NCI-H345 treated with DMSO at 0.1 percent for 48 hours (cell line): ENCODE measurements at regions not wholly inside any gene's neighbourhood (a gene's known extent, or its start where the extent isn't known, plus 50 kb on each side); places are given as distances from the start of the nearest gene placed in this dataset.

ENCODE experiments used
- DNase-seq: peaks from one replicate; lab custom pipeline; 2025; ENCODE audit not compliant: unreplicated experiment; lab: John Stamatoyannopoulos, UW

DNA sequence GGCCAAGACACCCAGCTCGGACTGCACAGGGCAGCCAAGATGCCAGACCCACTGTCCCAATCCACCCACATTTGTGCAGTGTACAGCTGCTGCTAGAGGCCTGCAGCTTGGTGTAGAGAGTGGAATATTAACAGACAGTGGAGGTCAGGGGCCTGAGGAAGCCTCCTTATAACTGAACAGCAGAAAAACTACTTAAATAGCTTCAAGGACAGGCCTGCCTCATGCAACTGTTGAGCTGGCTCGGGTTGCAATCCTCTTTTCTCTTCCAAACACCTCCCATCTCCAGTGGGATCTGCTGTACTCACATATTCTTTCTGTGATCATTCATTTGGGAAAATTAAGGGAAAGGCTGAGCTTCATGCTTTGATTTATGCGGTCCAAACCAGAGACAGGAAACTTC lies 1043.2 kb upstream of the TMEM132C start:
- DNase-seq = no peak

DNA sequence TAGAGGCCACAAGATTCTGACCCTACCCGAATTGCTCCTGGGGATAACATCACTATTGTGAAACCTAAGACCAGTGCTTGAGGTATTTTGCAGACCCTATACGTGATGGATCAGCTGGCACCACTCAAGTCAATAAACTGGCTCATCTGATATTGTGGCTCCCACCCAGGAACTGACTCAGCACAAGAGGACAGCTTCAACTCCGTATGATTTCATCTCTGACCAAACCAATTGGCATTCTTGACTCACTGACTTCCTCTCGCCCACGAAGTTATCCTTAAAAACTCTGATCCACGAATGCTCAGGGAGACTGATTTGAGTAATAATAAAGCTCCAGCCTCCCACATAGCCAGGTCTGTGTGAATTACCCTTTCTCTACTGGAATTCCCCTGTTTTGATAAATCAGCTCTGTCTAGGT lies 1036.1 kb upstream of the TMEM132C start:
- no peak for DNase-seq

DNA sequence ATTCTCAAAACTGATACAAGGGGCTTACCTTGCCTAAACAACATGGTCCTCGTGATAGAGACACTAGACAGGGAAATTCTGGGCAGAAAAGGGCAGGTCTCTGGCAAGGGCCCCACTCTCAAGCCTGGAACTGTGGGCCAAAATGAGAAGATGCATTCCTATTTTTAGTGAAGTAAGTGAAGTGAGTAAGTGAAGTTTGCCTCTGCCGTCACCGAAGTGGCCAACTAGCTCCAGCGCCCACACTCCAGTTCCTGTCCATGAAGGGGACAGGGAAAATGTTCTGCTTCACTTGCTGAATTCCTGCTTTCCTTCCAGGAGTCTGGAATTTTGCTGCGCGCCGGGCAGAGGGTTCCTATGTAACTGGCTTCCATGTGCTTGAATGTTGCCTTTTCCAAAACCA lies 1035.6 kb upstream of the TMEM132C start:
- DNase-seq = no peak

- no peak for DNase-seq
Observed at GRCh38 chr12:127233016-127233415, 1034.0 kb upstream of the TMEM132C start.

GRCh38 chr12:127235761-127236160 lies 1031.2 kb upstream of the TMEM132C start:
- DNase-seq = no peak

GRCh38 chr12:127236491-127236890 lies 1030.5 kb upstream of the TMEM132C start:
- no peak for DNase-seq

DNA sequence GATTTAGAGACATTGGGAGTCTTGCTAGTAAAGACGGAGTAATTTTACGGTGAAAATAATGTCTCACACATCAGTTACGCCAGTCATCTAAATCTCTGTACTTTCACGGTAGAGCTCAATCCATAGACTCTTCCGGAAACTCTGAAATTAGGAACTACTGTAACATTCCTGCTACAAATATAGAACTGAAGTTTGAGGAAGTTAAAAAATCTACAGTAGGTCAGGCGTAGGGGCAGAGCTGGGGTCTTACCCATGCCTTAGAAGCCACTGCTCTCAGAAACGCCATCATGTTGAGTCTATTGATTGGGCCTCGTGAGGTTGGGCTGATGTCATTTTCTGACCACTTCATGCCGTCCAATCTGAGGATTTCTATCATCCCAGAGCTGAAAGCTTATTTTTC lies 1029.8 kb upstream of the TMEM132C start:
- no peak for DNase-seq

GRCh38 chr12:127238107-127238506 lies 1028.9 kb upstream of the TMEM132C start:
- DNase-seq = no peak

- no peak for DNase-seq
Observed at GRCh38 chr12:127239781-127240180, 1027.2 kb upstream of the TMEM132C start.

GRCh38 chr12:127240249-127240929 lies 1026.6 kb upstream of the TMEM132C start:
- no peak for DNase-seq

DNA sequence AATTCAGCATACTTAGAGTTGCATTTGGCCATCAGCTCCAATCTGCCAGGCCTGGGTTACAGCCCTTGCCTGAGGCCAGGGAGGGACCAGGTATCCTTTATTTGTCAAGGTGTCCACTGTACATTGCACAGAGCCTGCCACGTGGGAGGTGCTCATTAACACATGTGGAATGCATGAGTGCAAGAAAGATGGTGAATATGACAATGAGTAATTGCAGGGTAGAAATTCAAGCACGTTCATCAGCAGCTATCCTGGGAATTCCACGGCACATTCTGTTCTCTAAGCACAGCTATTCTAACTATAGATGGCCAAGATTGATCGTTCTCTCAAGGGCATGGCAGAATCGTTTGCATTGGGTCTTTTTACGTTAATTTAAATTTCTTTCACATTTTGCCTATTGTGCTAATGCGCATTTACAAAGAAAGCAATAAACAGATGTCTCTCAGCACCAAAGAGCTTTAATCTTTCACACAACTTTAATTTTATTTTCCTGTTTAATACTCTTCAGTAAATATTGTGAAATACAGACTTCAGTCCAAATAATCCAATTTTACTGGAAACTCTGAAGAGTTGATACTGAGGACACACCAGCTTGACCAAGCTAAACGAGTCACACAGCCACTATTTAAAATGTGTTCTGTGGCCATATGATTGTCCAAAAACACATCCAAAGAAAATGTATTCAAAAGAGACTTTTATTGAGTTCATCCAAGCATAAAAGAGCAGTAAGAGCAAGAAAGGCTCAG lies 1025.7 kb upstream of the TMEM132C start:
- no peak for DNase-seq

DNA sequence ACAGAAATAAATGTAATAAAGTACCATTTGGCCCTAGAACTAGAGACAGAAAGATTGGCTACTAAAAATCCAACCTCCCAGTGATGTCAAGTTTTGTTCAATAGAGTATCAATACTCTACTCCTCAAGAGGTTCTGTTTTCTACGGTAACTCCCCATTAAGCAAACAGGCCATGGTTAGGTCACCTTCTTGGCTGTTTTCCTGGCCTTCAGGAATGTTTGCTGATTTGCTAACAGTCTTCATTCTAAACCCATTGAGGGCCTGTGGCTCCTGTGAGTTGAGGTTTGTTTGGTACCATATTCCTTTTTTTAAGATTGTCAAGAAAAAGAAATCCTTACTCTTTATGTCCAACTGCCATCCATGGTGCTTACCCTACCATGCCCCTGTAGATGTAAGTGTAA lies 1022.0 kb upstream of the TMEM132C start:
- no peak for DNase-seq

GRCh38 chr12:127245437-127245836 lies 1021.5 kb upstream of the TMEM132C start:
- no peak for DNase-seq

- no peak for DNase-seq
Observed at GRCh38 chr12:127247937-127248336, 1019.0 kb upstream of the TMEM132C start.

DNA sequence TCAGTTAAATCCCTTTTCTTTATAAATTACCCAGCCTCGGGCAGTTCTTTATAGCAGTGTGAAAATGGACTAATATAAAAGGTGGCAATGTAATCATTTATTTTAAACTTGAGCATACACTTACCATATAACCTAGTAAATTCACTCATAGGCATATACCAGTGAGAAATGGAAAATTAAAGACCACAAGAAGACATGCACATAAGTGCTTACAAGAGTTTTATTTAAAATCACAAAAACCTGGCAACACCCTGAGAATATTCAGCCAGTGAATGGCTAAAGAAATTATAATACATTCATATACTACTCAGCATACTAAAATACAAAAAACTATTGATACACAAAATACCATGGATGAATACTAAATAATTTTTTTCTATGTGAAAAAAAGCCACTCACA lies 1017.5 kb upstream of the TMEM132C start:
- no peak for DNase-seq

GRCh38 chr12:127253797-127254327 lies 1013.1 kb upstream of the TMEM132C start:
- DNase-seq = no peak

DNA sequence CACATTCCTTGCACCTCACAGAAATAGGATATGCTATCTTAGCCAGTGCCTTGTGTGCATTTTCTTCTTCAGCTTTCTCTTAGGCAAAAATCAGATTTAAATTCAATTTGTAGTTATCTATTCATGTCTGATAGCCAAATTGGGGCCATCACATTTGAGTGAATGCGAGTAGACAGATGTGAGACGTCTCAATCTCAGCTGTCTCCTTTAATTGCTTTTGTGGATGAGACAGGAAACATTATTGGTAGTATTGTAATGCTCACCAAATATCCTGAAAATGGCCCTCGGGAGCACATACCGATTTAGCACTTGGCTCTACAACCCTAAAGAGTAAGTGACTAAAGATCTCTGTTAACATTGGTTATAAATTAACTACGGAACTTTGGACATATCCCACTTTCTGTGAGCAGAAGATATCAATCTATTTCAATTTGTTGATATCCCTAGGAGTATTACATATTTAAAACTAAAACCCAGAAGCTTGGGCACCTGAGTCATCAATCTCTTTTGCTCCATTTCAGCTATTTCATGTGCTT lies 1012.5 kb upstream of the TMEM132C start:
- DNase-seq = no peak

- no peak for DNase-seq
Observed at GRCh38 chr12:127257366-127257935, 1009.5 kb upstream of the TMEM132C start.

- DNase-seq = no peak
Observed at GRCh38 chr12:127260531-127260930, 1006.4 kb upstream of the TMEM132C start.

DNA sequence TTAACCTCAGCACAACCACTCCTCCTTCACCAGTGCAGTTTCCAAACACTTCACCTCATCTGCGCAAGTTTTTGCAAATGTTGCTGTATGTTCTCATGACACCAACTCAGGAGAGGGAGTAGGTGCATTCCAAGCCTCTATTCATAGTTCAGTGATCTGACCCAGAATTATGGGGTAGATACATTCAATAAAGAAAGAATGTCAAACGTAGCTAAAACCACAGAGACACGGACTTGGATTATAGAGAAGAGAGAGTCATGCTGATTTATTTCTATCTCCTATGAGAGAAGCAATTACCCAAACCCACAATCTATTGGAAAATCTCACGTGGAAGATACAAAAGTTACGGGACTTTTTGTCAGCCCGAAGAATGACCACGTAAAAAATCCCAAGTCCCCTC lies 1006.0 kb upstream of the TMEM132C start:
- no peak for DNase-seq

- no peak for DNase-seq
Observed at GRCh38 chr12:127262615-127263014, 1004.4 kb upstream of the TMEM132C start.

DNA sequence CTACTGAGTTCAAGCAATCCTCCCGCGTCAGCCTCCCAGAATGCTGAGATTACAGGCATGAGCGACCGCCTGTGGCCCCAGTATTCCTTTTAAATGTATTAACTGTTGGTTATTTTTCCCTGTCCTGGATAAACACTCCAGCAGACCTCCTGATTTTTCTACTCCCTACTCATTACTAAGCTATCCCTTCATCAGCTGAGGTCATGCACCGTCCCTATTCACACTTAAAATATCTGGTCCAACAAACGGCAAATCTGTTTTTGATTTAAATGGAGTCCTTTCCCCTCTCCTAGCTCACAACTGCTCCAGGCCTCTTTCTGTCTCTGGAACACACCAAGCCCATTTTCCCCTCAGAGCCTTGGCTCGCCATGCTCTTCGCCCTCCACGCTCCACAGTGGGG lies 1003.3 kb upstream of the TMEM132C start:
- DNase-seq = no peak
